K562 (cell line): ENCODE measurements at regions not wholly inside any gene's neighbourhood (a gene's known extent, or its start where the extent isn't known, plus 50 kb on each side); places are given as distances from the start of the nearest gene placed in this dataset.

Experiments used
- ATAC-seq: fragments of 200-7000 bp; cut with Tn5 transposase; 3 replicates; pipeline ENCODE4 v1.9.1; 2020; ENCODE audit warnings: moderate library complexity
- BruUV-seq: library from RNA; stranded (reverse); fragments of 400-500 nt; replicated peaks from 2 replicates; lab custom pipeline; 2021; lab: Mats Ljungman, UMichigan
- CTCF ChIA-PET: fragments of 300-600 bp; formaldehyde crosslinking; extraction: SDS; loops from one replicate; lab custom pipeline; 2021; ENCODE audit warnings: low intra/inter-chr PET ratio; lab: Yijun Ruan, JAX
- POLR2A ChIA-PET: fragments of 300-600, 350-650 bp; sonication (Branson Sonifier 250); formaldehyde crosslinking; extraction: SDS; loops from one replicate; lab custom pipeline; 2021; ENCODE audit warnings: antibody characterized with exemption, inconsistent platforms; lab: Yijun Ruan, JAX
- DNase-seq, 4 experiments: peaks; one replicate each; pipeline versions ENCODE4 v3.0.0 to v3.0.0-alpha.2; 2011 to 2018; ENCODE audit warnings: low spot score in 3 of 4, mixed read lengths in 3 of 4; ENCODE audit errors: extremely low read depth in 1 of 4
- FAIRE-seq: peaks from 2 replicates; lab custom pipeline; 2011; peaks lifted over from hg19 to GRCh38; lab: Jason Lieb, UNC
- H2AFZ ChIP-seq: 2 replicates; pipeline ENCODE4 v1.6.0; 2011; ENCODE audit warnings: low read depth, low read length, control low read depth, inconsistent platforms
- H3K27ac ChIP-seq: fragments of 200-600 bp; 3 replicates; pipeline ENCODE4 v1.8.0; 2011; ENCODE audit warnings: low read depth, mild to moderate bottlenecking, control low read depth, inconsistent platforms, low read length, moderate library complexity, mixed read lengths; ENCODE audit errors: extremely low read depth
- H3K27me3 ChIP-seq, 2 experiments: fragments of 300-600 bp in 1 of 2; 2 replicates in 1 of 2; 3 replicates in 1 of 2; pipeline versions ENCODE4 v1.6.0 to v1.8.0; 2011; ENCODE audit warnings: inconsistent platforms in 2 of 2, low read length in 2 of 2, mild to moderate bottlenecking in 1 of 2, mixed read lengths in 1 of 2, moderate library complexity in 1 of 2; ENCODE audit not compliant: control insufficient read depth in 2 of 2, insufficient read depth in 2 of 2
- H3K36me3 ChIP-seq: fragments of 300-600 bp; 3 replicates; pipeline ENCODE4 v1.8.0; 2011; ENCODE audit warnings: mild to moderate bottlenecking, low read length, inconsistent platforms; ENCODE audit not compliant: control insufficient read depth, insufficient read depth
- H3K4me1 ChIP-seq, 2 experiments: fragments of 200-600 bp in 1 of 2; replicated peaks in 1 of 2; 2 replicates in 1 of 2; 3 replicates in 1 of 2; pipeline versions ENCODE4 v1.5.1 to v1.8.0; 2011; ENCODE audit warnings: inconsistent platforms in 2 of 2, low read length in 2 of 2, mild to moderate bottlenecking in 1 of 2, mixed read lengths in 1 of 2, moderate library complexity in 1 of 2; ENCODE audit not compliant: control insufficient read depth in 2 of 2, insufficient read depth in 2 of 2
- H3K4me2 ChIP-seq: 2 replicates; pipeline ENCODE4 v1.6.1; 2011; ENCODE audit warnings: low read length, control low read depth, inconsistent platforms, mixed read lengths; ENCODE audit not compliant: insufficient read depth
- H3K4me3 ChIP-seq: fragments of 200-600 bp; sonication (generic), shearing (Covaris generic); 2 replicates; pipeline ENCODE4 v1.5.1; 2016; ENCODE audit warnings: control low read depth, inconsistent platforms
- H3K79me2 ChIP-seq: fragments of 200-600 bp; 3 replicates; pipeline ENCODE4 v1.8.0; 2011; ENCODE audit warnings: low read length, inconsistent platforms; ENCODE audit not compliant: control insufficient read depth, insufficient read depth
- H3K9ac ChIP-seq, 2 experiments: 2 replicates each; pipeline versions ENCODE4 v1.6.0 to v1.6.1; 2011; ENCODE audit warnings: low read depth in 2 of 2, low read length in 2 of 2, control low read depth in 1 of 2, inconsistent platforms in 1 of 2, mild to moderate bottlenecking in 1 of 2, mixed read lengths in 1 of 2; ENCODE audit not compliant: insufficient read depth in 1 of 2
- H3K9me1 ChIP-seq: one replicate; pipeline ENCODE4 v1.6.0; 2011; ENCODE audit warnings: inconsistent platforms, mild to moderate bottlenecking, low read length, moderate library complexity; ENCODE audit not compliant: control insufficient read depth, insufficient read depth
- H3K9me3 ChIP-seq: replicated peaks from 2 replicates; pipeline ENCODE4 v1.5.1; 2011; ENCODE audit warnings: low read depth, low read length, inconsistent platforms; ENCODE audit not compliant: control insufficient read depth, insufficient read depth
- H4K20me1 ChIP-seq: replicated peaks from 2 replicates; pipeline ENCODE4 v1.6.1; 2011; ENCODE audit warnings: low read length, inconsistent platforms, mixed read lengths; ENCODE audit not compliant: control insufficient read depth, insufficient read depth
- BCOR ChIP-seq: fragments of 450-650 bp; IDR thresholded peaks from 2 replicates; pipeline ENCODE4 v1.6.1; 2016
- EP400 ChIP-seq: fragments of 450-650 bp; IDR thresholded peaks from 2 replicates; pipeline ENCODE4 v1.6.1; 2017; ENCODE audit warnings: antibody characterized with exemption, mild to moderate bottlenecking, moderate library complexity
- ESRRA ChIP-seq: fragments of 450-650 bp; IDR thresholded peaks from 2 replicates; pipeline ENCODE4 v1.6.1; 2014; ENCODE audit warnings: low read depth, mild to moderate bottlenecking, moderate library complexity, borderline replicate concordance
- EWSR1 ChIP-seq: fragments of 450-650 bp; IDR thresholded peaks from 2 replicates; pipeline ENCODE4 v1.6.1; 2018; ENCODE audit warnings: borderline replicate concordance, mild to moderate bottlenecking, low read depth, moderate library complexity; ENCODE audit not compliant: partially characterized antibody
- KDM1A ChIP-seq, 2 experiments: fragments of 450-650 bp; IDR thresholded peaks; 2 replicates each; pipeline ENCODE4 v1.6.1; 2016; ENCODE audit warnings: mild to moderate bottlenecking in 2 of 2
- MAFF ChIP-seq: IDR thresholded peaks from 2 replicates; pipeline ENCODE4 v1.6.1; 2012; ENCODE audit warnings: low read length, improper control_type of control experiment
- MTF1 ChIP-seq: fragments of 250-450 bp; sonication (Bioruptor Pico); IDR thresholded peaks from 2 replicates; pipeline ENCODE4 v1.9.0; 2021; ENCODE audit warnings: moderate library complexity, mild to moderate bottlenecking, inconsistent platforms, borderline replicate concordance
- MXI1 ChIP-seq: IDR thresholded peaks from 2 replicates; pipeline ENCODE4 v1.6.1; 2011; ENCODE audit warnings: low read depth, mild to moderate bottlenecking, improper control_type of control experiment, low read length
- RBM25 ChIP-seq: fragments of 200-400 bp; formaldehyde crosslinking; IDR thresholded peaks from 2 replicates; pipeline ENCODE4 v1.6.1; 2018; ENCODE audit warnings: low read length, low read depth, moderate library complexity; ENCODE audit not compliant: severe bottlenecking
- SMARCA5 ChIP-seq: fragments of 450-650 bp; IDR thresholded peaks from 2 replicates; pipeline ENCODE4 v1.6.1; 2016
- TCF7 ChIP-seq: sonication (generic); IDR thresholded peaks from 2 replicates; pipeline ENCODE4 v1.6.1; 2016; ENCODE audit warnings: antibody characterized with exemption, borderline replicate concordance
- ZNF12 ChIP-seq: sonication (generic); formaldehyde crosslinking; IDR thresholded peaks from 2 replicates; pipeline ENCODE4 v1.4.0; 2020; ENCODE audit warnings: mild to moderate bottlenecking, missing genetic modification reagents
- ZNF609 ChIP-seq: sonication (generic); formaldehyde crosslinking; IDR thresholded peaks from 2 replicates; pipeline ENCODE4 v1.8.1; 2023; ENCODE audit warnings: missing genetic modification reagents, mild to moderate bottlenecking, borderline replicate concordance
- ZNF668 ChIP-seq: fragments of 250-450 bp; sonication (Bioruptor Pico); IDR thresholded peaks from 2 replicates; pipeline ENCODE4 v1.8.0; 2022; ENCODE audit warnings: mild to moderate bottlenecking, inconsistent platforms
- WGBS: fragments of 100-300 bp; shearing (Covaris generic); methylation state at CpG from one replicate; pipeline ENCODE4 v1.1.6; 2016; ENCODE audit warnings: low coverage, mixed read lengths; ENCODE audit not compliant: insufficient coverage; ENCODE audit errors: missing lambda C conversion rate; 5-methylcytosine and 5-hydroxymethylcytosine counted together
- in situ Hi-C: fragments of 300-500 bp; cut with MboI; formaldehyde crosslinking; loops from 4 replicates; pipeline ENCODE4 v1.15.0; 2018; ENCODE audit warnings: inconsistent platforms, mixed read lengths
- intact Hi-C: fragments of 100-400 bp; cut with micrococcal nuclease; formaldehyde crosslinking; loops from 2 replicates; pipeline ENCODE4 v1.14.2; 2022

- Histone ChIP-seq H3K27me3 (peaks cover 0 to 21% of the 10 kb centered on the region in 2 experiments; a peak in 3 of 5 replicates), H3K36me3 (no peaks in the 10 kb centered on the region), H3K9me3 (no peaks in the 10 kb centered on the region)
- no peak for FAIRE-seq
- TF ChIP-seq SMARCA5 (peak; percentile 54; the same call in 1 of the 2 replicates), EWSR1 (no peak), MXI1 (no peak), EP400 (no peak), BCOR (peak; percentile 92), KDM1A (IDR thresholded peaks at IDR 0.05) (peak; percentile 38 to 57; a peak in 2 of 4 replicates), RBM25 (peak; percentile 98)
- TF ChIP-seq, all 486 proteins: peak for 4
- Histone ChIP-seq H4K20me1 (no peaks in the 10 kb centered on the region), H3K4me2 (no peak overlapping the region), H3K4me3 (no peak overlapping the region), H3K79me2 (no peaks in the 10 kb centered on the region), H3K9ac (no peak overlapping the region), H3K4me1 (peaks cover 10 to 22% of the 10 kb centered on the region in 2 experiments), H3K27ac (no peak overlapping the region), H3K9me1 (no peaks in the 10 kb centered on the region), H2AFZ (no peak overlapping the region)
- DNase-seq = no peak
- POLR2A ChIA-PET = interaction anchor here (0.9 kb wide), 1 partner anchor 16 kb away, joined by 3 read pairs; no protein-coding TSS in a partner anchor
- intact Hi-C loops (no loop called here), in situ Hi-C loops (no loop called here)
- no TSS peak for BruUV-seq
- CTCF ChIA-PET = no interaction called here
- 34% methylated on average over 3 of the region's 3 CpGs for WGBS
- no peak for ATAC-seq
Observed at GRCh38 chr1:201589186-201589585, 50.3 kb downstream of the NAV1 start.

GRCh38 chr1:201590474-201590873 lies 51.5 kb downstream of the NAV1 start:
- Histone ChIP-seq H3K9ac (no peak overlapping the region; a peak in 1 of 4 replicates), H3K4me2 (no peak overlapping the region), H4K20me1 (no peaks in the 10 kb centered on the region; the same call in 1 of the 2 replicates), H2AFZ (no peak overlapping the region), H3K27ac (no peak overlapping the region), H3K27me3 (peaks cover 0 to 27% of the 10 kb centered on the region in 2 experiments; a peak in 3 of 5 replicates), H3K4me1 (peaks cover 3 to 9% of the 10 kb centered on the region in 2 experiments; a peak in 4 of 5 replicates), H3K9me1 (no peaks in the 10 kb centered on the region), H3K36me3 (no peaks in the 10 kb centered on the region), H3K79me2 (no peaks in the 10 kb centered on the region), H3K4me3 (no peak overlapping the region), H3K9me3 (no peaks in the 10 kb centered on the region)
- 53% methylated on average over 10 of the region's 10 CpGs for WGBS
- no peak for FAIRE-seq
- CTCF ChIA-PET = no interaction called here
- no peak for ATAC-seq
- intact Hi-C loops (no loop called here), in situ Hi-C loops (no loop called here)
- BruUV-seq = no TSS peak
- POLR2A ChIA-PET = no interaction called here
- no peak for DNase-seq
- TF ChIP-seq ESRRA = no peak
- no peak for TF ChIP-seq MAFF
- TF ChIP-seq MTF1 = no peak
- no peak for TF ChIP-seq TCF7
- TF ChIP-seq ZNF609 = no peak
- no peak for TF ChIP-seq ZNF668 (CRISPR knock-in tag)
- TF ChIP-seq ZNF12 (CRISPR knock-in tag) = no peak
